HEK293 (cell line): ENCODE measurements at regions not wholly inside any gene's neighbourhood (a gene's known extent, or its start where the extent isn't known, plus 50 kb on each side); places are given as distances from the start of the nearest gene placed in this dataset.
A peak's percentile ranks its signal among the peaks of the same experiment; 100 is the strongest.

Source experiments
- CTCF ChIA-PET: fragments of 350-600 bp; formaldehyde crosslinking; extraction: SDS; loops from one replicate; lab custom pipeline; 2021; ENCODE audit warnings: antibody characterized with exemption; lab: Yijun Ruan, JAX
- POLR2A ChIA-PET: fragments of 300-600 bp; formaldehyde crosslinking; extraction: SDS; loops from one replicate; lab custom pipeline; 2020; ENCODE audit warnings: antibody characterized with exemption, inconsistent platforms; lab: Yijun Ruan, JAX
- H3K27ac ChIP-seq: fragments of 200-500 bp; sonication (Bioruptor generic); 2 replicates; pipeline ENCODE4 v1.5.1; 2014; ENCODE audit warnings: low read depth, low read length, control low read depth, inconsistent platforms; ENCODE audit errors: extremely low read depth
- H3K36me3 ChIP-seq, 2 experiments: fragments of 200-500 bp in 1 of 2; sonication (Bioruptor generic) in 1 of 2; 1 replicate in 1 of 2; 2 replicates in 1 of 2; pipeline ENCODE4 v1.5.1; 2014 to 2017; ENCODE audit warnings: inconsistent platforms in 2 of 2, low read length in 2 of 2; ENCODE audit not compliant: control insufficient read depth in 2 of 2, insufficient read depth in 1 of 2
- H3K4me1 ChIP-seq: fragments of 200-500 bp; sonication (Bioruptor generic); 2 replicates; pipeline ENCODE4 v1.5.1; 2014; ENCODE audit warnings: mild to moderate bottlenecking, low read length, inconsistent platforms; ENCODE audit not compliant: control insufficient read depth, insufficient read depth
- H3K4me3 ChIP-seq: 2 replicates; pipeline ENCODE4 v1.5.1; 2011; ENCODE audit warnings: low read depth, mild to moderate bottlenecking, control low read depth, low read length, moderate library complexity
- H3K9me3 ChIP-seq: fragments of 200-500 bp; sonication (Bioruptor generic); 2 replicates; pipeline ENCODE4 v1.5.1; 2014; ENCODE audit warnings: low read depth, low read length, inconsistent platforms; ENCODE audit not compliant: control insufficient read depth, insufficient read depth
- CTCF ChIP-seq: fragments of 450-650 bp; formaldehyde crosslinking; IDR thresholded peaks from 2 replicates; pipeline ENCODE4 v1.5.1; 2016; ENCODE audit warnings: missing biosample characterization, missing genetic modification characterization
- SP3 ChIP-seq: fragments of 450-650 bp; formaldehyde crosslinking; IDR thresholded peaks from 2 replicates; pipeline ENCODE4 v1.5.1; 2016; ENCODE audit warnings: missing biosample characterization, missing genetic modification characterization
- ZBTB10 ChIP-seq: fragments of 450-650 bp; formaldehyde crosslinking; IDR thresholded peaks from 2 replicates; pipeline ENCODE4 v1.5.1; 2016; ENCODE audit warnings: missing biosample characterization, missing genetic modification characterization
- ZFP41 ChIP-seq: fragments of 450-650 bp; formaldehyde crosslinking; IDR thresholded peaks from 2 replicates; pipeline ENCODE4 v1.5.1; 2016; ENCODE audit warnings: missing biosample characterization, missing genetic modification characterization, borderline replicate concordance
- ZIC2 ChIP-seq: fragments of 450-650 bp; formaldehyde crosslinking; IDR thresholded peaks from 2 replicates; pipeline ENCODE4 v1.5.1; 2016; ENCODE audit warnings: missing biosample characterization, missing genetic modification characterization
- ZNF157 ChIP-seq: fragments of 450-650 bp; formaldehyde crosslinking; IDR thresholded peaks from 2 replicates; pipeline ENCODE4 v1.5.1; 2016; ENCODE audit warnings: missing biosample characterization, missing genetic modification characterization
- ZNF202 ChIP-seq: fragments of 450-650 bp; formaldehyde crosslinking; IDR thresholded peaks from 2 replicates; pipeline ENCODE4 v1.5.1; 2016; ENCODE audit warnings: missing biosample characterization, missing genetic modification characterization, borderline replicate concordance
- ZNF26 ChIP-seq: fragments of 450-650 bp; formaldehyde crosslinking; IDR thresholded peaks from 2 replicates; pipeline ENCODE4 v1.5.1; 2016; ENCODE audit warnings: missing biosample characterization, missing genetic modification characterization
- ZNF324 ChIP-seq: fragments of 450-650 bp; formaldehyde crosslinking; IDR thresholded peaks from 2 replicates; pipeline ENCODE4 v1.5.1; 2016; ENCODE audit warnings: missing biosample characterization, missing genetic modification characterization
- ZNF341 ChIP-seq: fragments of 450-650 bp; formaldehyde crosslinking; IDR thresholded peaks from 2 replicates; pipeline ENCODE4; 2016; ENCODE audit warnings: low read depth, missing biosample characterization, missing genetic modification characterization
- ZNF37A ChIP-seq: fragments of 450-650 bp; IDR thresholded peaks from 2 replicates; pipeline ENCODE4 v1.5.1; 2018; ENCODE audit warnings: missing biosample characterization, missing genetic modification characterization
- ZNF48 ChIP-seq: fragments of 450-650 bp; formaldehyde crosslinking; IDR thresholded peaks from 2 replicates; pipeline ENCODE4 v1.5.1; 2016; ENCODE audit warnings: missing biosample characterization, missing genetic modification characterization
- ZNF488 ChIP-seq: fragments of 450-650 bp; formaldehyde crosslinking; IDR thresholded peaks from 2 replicates; pipeline ENCODE4 v1.5.1; 2016; ENCODE audit warnings: missing biosample characterization, missing genetic modification characterization
- ZNF514 ChIP-seq: fragments of 450-650 bp; formaldehyde crosslinking; IDR thresholded peaks from 2 replicates; pipeline ENCODE4 v1.5.1; 2016; ENCODE audit warnings: missing biosample characterization, missing genetic modification characterization
- ZNF645 ChIP-seq: fragments of 450-650 bp; formaldehyde crosslinking; IDR thresholded peaks from 2 replicates; pipeline ENCODE4; 2016; ENCODE audit warnings: missing biosample characterization, missing genetic modification characterization
- ZNF76 ChIP-seq: fragments of 450-650 bp; formaldehyde crosslinking; IDR thresholded peaks from 2 replicates; pipeline ENCODE4; 2016; ENCODE audit warnings: low read depth, missing biosample characterization, missing genetic modification characterization, borderline replicate concordance
- ZSCAN18 ChIP-seq: fragments of 450-650 bp; formaldehyde crosslinking; IDR thresholded peaks from 2 replicates; pipeline ENCODE4 v1.5.1; 2016; ENCODE audit warnings: missing biosample characterization, missing genetic modification characterization
- ZSCAN5A ChIP-seq: fragments of 450-650 bp; formaldehyde crosslinking; IDR thresholded peaks from 2 replicates; pipeline ENCODE4 v1.5.1; 2016; ENCODE audit warnings: missing biosample characterization, missing genetic modification characterization

GRCh38 chr15:70272565-70273355 lies 175.0 kb upstream of the TLE3 start:
- Histone ChIP-seq H3K27ac (no peak overlapping the region), H3K9me3 (no peaks in the 10 kb centered on the region), H3K4me1 (peaks cover 13% of the 10 kb centered on the region), H3K4me3 (no peak overlapping the region), H3K36me3 (no peaks in the 10 kb centered on the region)
- TF ChIP-seq ZFP41 (tag by site-specific recombination) (no peak), ZNF645 (tag by site-specific recombination) (no peak), ZNF488 (no peak), ZNF324 (no peak), CTCF (tag by site-specific recombination) (peak; percentile 27; the same call in 1 of the 2 replicates), ZNF341 (no peak), ZNF37A (tag by site-specific recombination) (no peak)
- POLR2A ChIA-PET, result no interaction called here
- CTCF ChIA-PET, result interaction anchor here (0.8 kb wide), 1 partner anchor 43 kb away, joined by 6 read pairs; no protein-coding TSS in a partner anchor

- H3K36me3 ChIP-seq, result no peaks in the 10 kb centered on the region
- no peaks in the 10 kb centered on the region for H3K9me3 ChIP-seq
- H3K4me1 ChIP-seq, result peaks cover 13% of the 10 kb centered on the region
- H3K4me3 ChIP-seq, result no peak overlapping the region
- CTCF ChIA-PET, result interaction anchor here (0.8 to 1.4 kb wide), 2 partner anchors 15 to 45 kb away, joined by 6 read pairs; no protein-coding TSS in a partner anchor
- POLR2A ChIA-PET, result interaction anchor here (0.6 to 0.8 kb wide), 3 partner anchors 15 to 237 kb away, joined by 3 to 7 read pairs (median 3); partner anchors contain the start of gene TLE3
- no peak overlapping the region for H3K27ac ChIP-seq
- TF ChIP-seq ZNF514 (tag by site-specific recombination) (no peak), ZNF76 (tag by site-specific recombination) (no peak), SP3 (no peak), ZNF157 (tag by site-specific recombination) (no peak), ZBTB10 (tag by site-specific recombination) (no peak), ZNF341 (no peak), ZNF202 (no peak), ZSCAN5A (tag by site-specific recombination) (no peak), ZNF26 (tag by site-specific recombination) (no peak), ZFP41 (tag by site-specific recombination) (no peak), ZNF48 (tag by site-specific recombination) (no peak), CTCF (tag by site-specific recombination) (no peak), ZSCAN18 (tag by site-specific recombination) (no peak), ZIC2 (tag by site-specific recombination) (peak; percentile 96)
Observed at GRCh38 chr15:70271422-70272088, 173.8 kb upstream of the TLE3 start.
